ENCODE measurements at regions not wholly inside any gene's neighbourhood (a gene's known extent, or its start where the extent isn't known, plus 50 kb on each side); places are given as distances from the start of the nearest gene placed in this dataset.

DNA sequence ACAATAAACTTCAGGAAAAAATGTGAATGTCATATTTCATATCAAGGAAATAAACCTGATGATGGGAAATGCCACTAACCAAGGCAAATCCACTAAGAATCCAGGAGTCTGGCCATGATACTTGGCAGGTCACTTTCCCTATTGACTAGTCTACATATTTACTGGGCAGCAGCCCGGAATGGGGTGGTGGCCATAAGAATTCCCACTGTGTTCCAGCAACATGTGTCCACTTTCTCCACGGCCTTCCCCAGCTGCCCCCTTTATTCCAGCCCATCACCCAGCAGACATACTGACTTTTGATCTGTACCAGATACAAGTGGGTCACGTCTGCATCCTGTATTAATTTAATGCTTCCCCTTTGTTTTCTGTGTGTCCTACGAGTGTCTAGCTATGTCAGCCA is 234.5 kb upstream of the PRDM1 start:
- TF ChIP-seq, protein P1, sequence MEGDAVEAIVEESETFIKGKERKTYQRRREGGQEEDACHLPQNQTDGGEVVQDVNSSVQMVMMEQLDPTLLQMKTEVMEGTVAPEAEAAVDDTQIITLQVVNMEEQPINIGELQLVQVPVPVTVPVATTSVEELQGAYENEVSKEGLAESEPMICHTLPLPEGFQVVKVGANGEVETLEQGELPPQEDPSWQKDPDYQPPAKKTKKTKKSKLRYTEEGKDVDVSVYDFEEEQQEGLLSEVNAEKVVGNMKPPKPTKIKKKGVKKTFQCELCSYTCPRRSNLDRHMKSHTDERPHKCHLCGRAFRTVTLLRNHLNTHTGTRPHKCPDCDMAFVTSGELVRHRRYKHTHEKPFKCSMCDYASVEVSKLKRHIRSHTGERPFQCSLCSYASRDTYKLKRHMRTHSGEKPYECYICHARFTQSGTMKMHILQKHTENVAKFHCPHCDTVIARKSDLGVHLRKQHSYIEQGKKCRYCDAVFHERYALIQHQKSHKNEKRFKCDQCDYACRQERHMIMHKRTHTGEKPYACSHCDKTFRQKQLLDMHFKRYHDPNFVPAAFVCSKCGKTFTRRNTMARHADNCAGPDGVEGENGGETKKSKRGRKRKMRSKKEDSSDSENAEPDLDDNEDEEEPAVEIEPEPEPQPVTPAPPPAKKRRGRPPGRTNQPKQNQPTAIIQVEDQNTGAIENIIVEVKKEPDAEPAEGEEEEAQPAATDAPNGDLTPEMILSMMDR (IDR thresholded peaks at IDR 0.05), result no peak
- TF ChIP-seq EZH2 (IDR thresholded peaks at IDR 0.05; ENCODE audit: borderline replicate concordance, insufficient read depth, low read depth, low read length, poor library complexity, severe bottlenecking), result no peak
